ENCODE measurements at regions not wholly inside any gene's neighbourhood (a gene's known extent, or its start where the extent isn't known, plus 50 kb on each side); places are given as distances from the start of the nearest gene placed in this dataset.

GRCh38 chr13:26919311-26919710 is 158.7 kb upstream of the GPR12 start:
- no peak for TF ChIP-seq POLR2AphosphoS5 (IDR thresholded peaks at IDR 0.05)
- no peak for TF ChIP-seq CTCF (IDR thresholded peaks at IDR 0.05)
- no peak for TF ChIP-seq POLR2A (IDR thresholded peaks at IDR 0.05)
- intact Hi-C loops (cut with DNase I), result no loop called here
- WGBS, result 88% methylated on average over 7 of the region's 7 CpGs

GRCh38 chr13:26914624-26915023 is 154.0 kb upstream of the GPR12 start:
- no peak overlapping the region for H3K4me3 ChIP-seq
- DNase-seq (ENCODE audit: low spot score), result no peak

More at GRCh38 chr13:26919311-26919710, 158.7 kb upstream of the GPR12 start:
- H3K4me3 ChIP-seq, result no peak overlapping the region
- H3K36me3 ChIP-seq, result no peaks in the 10 kb centered on the region
- no peak overlapping the region for H3K27ac ChIP-seq
- DNase-seq (ENCODE audit: low spot score), result no peak
- H3K9me3 ChIP-seq, result no peaks in the 10 kb centered on the region
- H3K4me1 ChIP-seq (replicated peaks), result no peaks in the 10 kb centered on the region
- H3K27me3 ChIP-seq (replicated peaks; ENCODE audit: insufficient read depth), result no peaks in the 10 kb centered on the region

GRCh38 chr13:26914148-26914547 is 153.6 kb upstream of the GPR12 start:
- 87% methylated on average over 3 of the region's 3 CpGs for WGBS
- Histone ChIP-seq H3K27me3 (replicated peaks; ENCODE audit: insufficient read depth) (no peaks in the 10 kb centered on the region), H3K4me1 (replicated peaks) (no peaks in the 10 kb centered on the region), H3K4me3 (no peak overlapping the region), H3K36me3 (no peaks in the 10 kb centered on the region), H3K9me3 (no peaks in the 10 kb centered on the region), H3K27ac (no peak overlapping the region)
- intact Hi-C loops (cut with DNase I), result no loop called here
- TF ChIP-seq POLR2AphosphoS5 (IDR thresholded peaks at IDR 0.05) (no peak), POLR2A (IDR thresholded peaks at IDR 0.05) (no peak), CTCF (IDR thresholded peaks at IDR 0.05) (no peak)
- no peak for DNase-seq (ENCODE audit: low spot score)

More at GRCh38 chr13:26914624-26915023, 154.0 kb upstream of the GPR12 start:
- Histone ChIP-seq H3K36me3 (no peaks in the 10 kb centered on the region), H3K27ac (no peak overlapping the region), H3K9me3 (no peaks in the 10 kb centered on the region), H3K4me1 (replicated peaks) (no peaks in the 10 kb centered on the region), H3K27me3 (replicated peaks; ENCODE audit: insufficient read depth) (no peaks in the 10 kb centered on the region)
- intact Hi-C loops (cut with DNase I), result no loop called here
- TF ChIP-seq POLR2AphosphoS5 (IDR thresholded peaks at IDR 0.05) (no peak), POLR2A (IDR thresholded peaks at IDR 0.05) (no peak), CTCF (IDR thresholded peaks at IDR 0.05) (no peak)
- 52% methylated on average over 7 of the region's 7 CpGs for WGBS

GRCh38 chr13:26910754-26911465 is 150.3 kb upstream of the GPR12 start:
- Histone ChIP-seq H3K4me3 (no peak overlapping the region), H3K9me3 (no peaks in the 10 kb centered on the region), H3K36me3 (no peaks in the 10 kb centered on the region), H3K27ac (no peak overlapping the region), H3K4me1 (replicated peaks) (no peaks in the 10 kb centered on the region), H3K27me3 (replicated peaks; ENCODE audit: insufficient read depth) (no peaks in the 10 kb centered on the region)
- WGBS, result 54% methylated on average over 12 of the region's 13 CpGs
- no peak for DNase-seq (ENCODE audit: low spot score)
- intact Hi-C loops (cut with DNase I), result no loop called here
- TF ChIP-seq CTCF (IDR thresholded peaks at IDR 0.05) (no peak), POLR2AphosphoS5 (IDR thresholded peaks at IDR 0.05) (no peak), POLR2A (IDR thresholded peaks at IDR 0.05) (no peak)

GRCh38 chr13:26909477-26909876 is 148.9 kb upstream of the GPR12 start:
- TF ChIP-seq POLR2AphosphoS5 (IDR thresholded peaks at IDR 0.05), result no peak
- Histone ChIP-seq H3K27me3 (replicated peaks; ENCODE audit: insufficient read depth) (no peaks in the 10 kb centered on the region), H3K4me1 (replicated peaks) (no peaks in the 10 kb centered on the region), H3K4me3 (no peak overlapping the region), H3K36me3 (no peaks in the 10 kb centered on the region), H3K27ac (no peak overlapping the region), H3K9me3 (no peaks in the 10 kb centered on the region)
- DNase-seq (ENCODE audit: low spot score), result no peak
- 65% methylated on average over 6 of the region's 6 CpGs for WGBS
- intact Hi-C loops (cut with DNase I), result no loop called here
